HepG2 (cell line): ENCODE measurements at regions not wholly inside any gene's neighbourhood (a gene's known extent, or its start where the extent isn't known, plus 50 kb on each side); places are given as distances from the start of the nearest gene placed in this dataset.

Experiments used
- ATAC-seq: fragments of 200-7000 bp; cut with Tn5 transposase; 3 replicates; pipeline ENCODE4 v1.9.1; 2020; ENCODE audit warnings: mild to moderate bottlenecking, moderate library complexity
- BruUV-seq: library from RNA; stranded (reverse); fragments of 400-500 nt; replicated peaks from 2 replicates; lab custom pipeline; 2021; lab: Mats Ljungman, UMichigan
- CTCF ChIA-PET: fragments of 300-600 bp; formaldehyde crosslinking; extraction: SDS; loops from one replicate; lab custom pipeline; 2021; ENCODE audit warnings: low total read pairs, inconsistent platforms, low intra/inter-chr PET ratio; lab: Yijun Ruan, JAX
- POLR2A ChIA-PET: fragments of 350-600 bp; sonication (Branson Sonifier 250); formaldehyde crosslinking; loops from one replicate; lab custom pipeline; 2020; ENCODE audit warnings: antibody characterized with exemption, inconsistent platforms; lab: Yijun Ruan, JAX
- DNase-seq: peaks from one replicate; pipeline ENCODE4 v3.0.0-alpha.2; 2015; ENCODE audit warnings: low spot score
- FAIRE-seq: peaks from 3 replicates; lab custom pipeline; 2011; peaks lifted over from hg19 to GRCh38; lab: Jason Lieb, UNC
- H2AFZ ChIP-seq: one replicate; pipeline ENCODE4 v1.6.1; 2011; ENCODE audit warnings: low read length, inconsistent platforms
- H3K27ac ChIP-seq: fragments of 300-600 bp; 3 replicates; pipeline ENCODE4 v1.8.0; 2011; ENCODE audit warnings: mixed run types, mild to moderate bottlenecking, mixed read lengths, low read length, inconsistent platforms; ENCODE audit not compliant: insufficient read depth; ENCODE audit errors: extremely low read length
- H3K27me3 ChIP-seq, 2 experiments: fragments of 200-600 bp in 1 of 2; 2 replicates in 1 of 2; 3 replicates in 1 of 2; pipeline versions ENCODE4 v1.6.0 to v1.8.0; 2011; ENCODE audit warnings: low read length in 2 of 2, mild to moderate bottlenecking in 2 of 2, moderate library complexity in 2 of 2, inconsistent platforms in 1 of 2; ENCODE audit not compliant: insufficient read depth in 2 of 2, control insufficient read depth in 1 of 2
- H3K36me3 ChIP-seq, 2 experiments: fragments of 200-600 bp in 1 of 2; replicated peaks in 1 of 2; 2 replicates in 1 of 2; 3 replicates in 1 of 2; pipeline versions ENCODE4 v1.5.1 to v1.8.0; 2011; ENCODE audit warnings: low read length in 2 of 2, inconsistent platforms in 1 of 2; ENCODE audit not compliant: insufficient read depth in 2 of 2, control insufficient read depth in 1 of 2
- H3K4me1 ChIP-seq: 2 replicates; pipeline ENCODE4 v1.5.1; 2012; ENCODE audit warnings: low read length, inconsistent platforms; ENCODE audit not compliant: insufficient read depth
- H3K4me2 ChIP-seq: 2 replicates; pipeline ENCODE4 v1.6.0; 2011; ENCODE audit warnings: low read depth, low read length, inconsistent platforms
- H3K4me3 ChIP-seq, 3 experiments: fragments of 200-600 bp in 1 of 3; sonication (generic), shearing (Covaris generic) in 1 of 3; replicated peaks in 1 of 3; 2 replicates each; pipeline ENCODE4 v1.5.1; 2011 to 2016; ENCODE audit warnings: low read length in 3 of 3, inconsistent platforms in 2 of 3, low read depth in 2 of 3, mild to moderate bottlenecking in 2 of 3, control low read depth in 1 of 3, mixed read lengths in 1 of 3; ENCODE audit not compliant: insufficient read depth in 1 of 3
- H3K79me2 ChIP-seq: one replicate; pipeline ENCODE4 v1.6.1; 2011; ENCODE audit warnings: low read length, inconsistent platforms; ENCODE audit not compliant: insufficient read depth
- H3K9ac ChIP-seq: 2 replicates; pipeline ENCODE4 v1.6.0; 2011; ENCODE audit warnings: mild to moderate bottlenecking, low read depth, low read length, inconsistent platforms; ENCODE audit not compliant: insufficient read depth
- H3K9me3 ChIP-seq: 2 replicates; pipeline ENCODE4 v1.5.1; 2012; ENCODE audit warnings: mild to moderate bottlenecking, low read length
- H4K20me1 ChIP-seq: 2 replicates; pipeline ENCODE4 v1.6.0; 2011; ENCODE audit warnings: inconsistent platforms, mild to moderate bottlenecking, low read length, moderate library complexity; ENCODE audit not compliant: insufficient read depth
- ARID2 ChIP-seq: sonication (generic); formaldehyde crosslinking; IDR thresholded peaks from 2 replicates; pipeline ENCODE4 v1.8.1; 2022; ENCODE audit warnings: mild to moderate bottlenecking, missing genetic modification reagents, borderline replicate concordance
- CEBPG ChIP-seq: IDR thresholded peaks from 2 replicates; pipeline ENCODE4 v1.6.1; 2016
- DPF2 ChIP-seq: sonication (generic); formaldehyde crosslinking; IDR thresholded peaks from 2 replicates; pipeline ENCODE4 v1.4.0; 2020; ENCODE audit warnings: mild to moderate bottlenecking, low read depth, missing genetic modification reagents, borderline replicate concordance
- ESRRA ChIP-seq: sonication (generic); formaldehyde crosslinking; IDR thresholded peaks from 2 replicates; pipeline ENCODE4 v1.5.1; 2020; ENCODE audit warnings: mild to moderate bottlenecking, low read depth, missing genetic modification reagents
- HOXD1 ChIP-seq: sonication (generic); formaldehyde crosslinking; IDR thresholded peaks from 2 replicates; pipeline ENCODE4 v1.5.0; 2020; ENCODE audit warnings: missing genetic modification reagents
- MAFF ChIP-seq: IDR thresholded peaks from 2 replicates; pipeline ENCODE4 v1.6.1; 2011; ENCODE audit warnings: low read depth, low read length, improper control_type of control experiment
- MAFK ChIP-seq, 2 experiments: IDR thresholded peaks in 1 of 2; conservative IDR thresholded peaks in 1 of 2; 2 replicates each; pipeline ENCODE4 v1.6.1; 2011; ENCODE audit warnings: improper control_type of control experiment in 2 of 2, low read length in 2 of 2
- MLLT10 ChIP-seq: sonication (generic); formaldehyde crosslinking; IDR thresholded peaks from 2 replicates; pipeline ENCODE4 v1.4.0; 2020; ENCODE audit warnings: missing genetic modification reagents
- NONO ChIP-seq, 2 experiments: fragments of 450-650 bp in 1 of 2; sonication (generic) in 1 of 2; formaldehyde crosslinking in 1 of 2; IDR thresholded peaks in 1 of 2; conservative IDR thresholded peaks in 1 of 2; 2 replicates each; pipeline versions ENCODE4 v1.6.1 to v1.8.0; 2017 to 2022; ENCODE audit warnings: mild to moderate bottlenecking in 1 of 2, missing genetic modification reagents in 1 of 2, moderate library complexity in 1 of 2
- NRL ChIP-seq: sonication (generic); formaldehyde crosslinking; IDR thresholded peaks from 2 replicates; pipeline ENCODE4 v1.5.0; 2020; ENCODE audit warnings: missing genetic modification reagents, mild to moderate bottlenecking, moderate library complexity, borderline replicate concordance
- PTBP1 ChIP-seq: fragments of 200-400 bp; formaldehyde crosslinking; IDR thresholded peaks from 2 replicates; pipeline ENCODE4 v1.6.1; 2018; ENCODE audit warnings: low read length, low read depth; ENCODE audit not compliant: poor library complexity, severe bottlenecking
- SRY ChIP-seq: sonication (generic); formaldehyde crosslinking; IDR thresholded peaks from 2 replicates; pipeline ENCODE4 v1.8.0; 2022; ENCODE audit warnings: mild to moderate bottlenecking, missing genetic modification reagents
- ZNF251 ChIP-seq: sonication (generic); formaldehyde crosslinking; IDR thresholded peaks from 2 replicates; pipeline ENCODE4 v1.9.0; 2021; ENCODE audit warnings: mild to moderate bottlenecking, missing genetic modification reagents
- ZNF672 ChIP-seq: sonication (generic); formaldehyde crosslinking; IDR thresholded peaks from 2 replicates; pipeline ENCODE4 v1.8.1; 2022; ENCODE audit warnings: missing genetic modification reagents
- ZNF766 ChIP-seq: sonication (generic); formaldehyde crosslinking; IDR thresholded peaks from 2 replicates; pipeline ENCODE4 v1.5.0; 2020; ENCODE audit warnings: missing genetic modification reagents, borderline replicate concordance
- ZNF784 ChIP-seq: sonication (generic); formaldehyde crosslinking; IDR thresholded peaks from 2 replicates; pipeline ENCODE4 v1.5.1; 2020; ENCODE audit warnings: missing genetic modification reagents, mild to moderate bottlenecking, borderline replicate concordance
- ZSCAN9 ChIP-seq: IDR thresholded peaks from 2 replicates; pipeline ENCODE4 v1.6.1; 2016; ENCODE audit warnings: borderline replicate concordance
- WGBS: methylation state at CpG from one replicate; pipeline ENCODE4 v1.1.6; 2017; ENCODE audit warnings: low lambda C conversion rate; 5-methylcytosine and 5-hydroxymethylcytosine counted together
- in situ Hi-C: cut with HindIII; loops from 2 replicates; pipeline ENCODE4 v1.10.0; 2017; ENCODE audit warnings: low pct_unique_long_range_greater_than_20kb; ENCODE audit not compliant: extremely low pct_ligation_motif_present
- intact Hi-C: fragments of 100-400 bp; cut with micrococcal nuclease; formaldehyde crosslinking; loops from one replicate; pipeline ENCODE4 v1.10.0; 2022; ENCODE audit not compliant: unreplicated experiment
- TF ChIP-seq, protein P1 (sequence below), 2 experiments: sonication (generic) in 1 of 2; formaldehyde crosslinking in 1 of 2; IDR thresholded peaks; 2 replicates each; pipeline versions ENCODE4 v1.5.1 to v1.6.1; 2011 to 2020; ENCODE audit warnings: borderline replicate concordance in 1 of 2, low read depth in 1 of 2, low read length in 1 of 2, mild to moderate bottlenecking in 1 of 2, missing genetic modification reagents in 1 of 2, moderate library complexity in 1 of 2

GRCh38 chr3:148184798-148185197 lies 512.9 kb upstream of the AGTR1 start:
- no peaks in the 10 kb centered on the region for H3K79me2 ChIP-seq
- no peak for ATAC-seq
- no peaks in the 10 kb centered on the region for H3K36me3 ChIP-seq
- no peaks in the 10 kb centered on the region for H3K4me1 ChIP-seq
- H4K20me1 ChIP-seq, result no peaks in the 10 kb centered on the region
- H3K27me3 ChIP-seq, result no peaks in the 10 kb centered on the region
- intact Hi-C loops (no loop called here), in situ Hi-C loops (no loop called here)
- ChIA-PET POLR2A (no interaction called here), CTCF (no interaction called here)
- WGBS, result 0% methylated on average over 1 of the region's 1 CpG
- no peak overlapping the region for H2AFZ ChIP-seq
- DNase-seq, result no peak
- no peaks in the 10 kb centered on the region for H3K9me3 ChIP-seq
- no TSS peak for BruUV-seq
- no peak overlapping the region for H3K4me2 ChIP-seq
- no peak overlapping the region for H3K9ac ChIP-seq
- no peak overlapping the region for H3K4me3 ChIP-seq
- no peak for FAIRE-seq
- H3K27ac ChIP-seq, result no peak overlapping the region
- no peak for TF ChIP-seq ZNF251
- peak; percentile 62 for TF ChIP-seq MAFF
- TF ChIP-seq NRL, result no peak
- peak; percentile 64 to 76 for TF ChIP-seq MAFK (conservative IDR thresholded peaks at IDR 0.05 in 1 of 2, IDR thresholded peaks at IDR 0.05 in 1 of 2; ENCODE audit: low read length in 2 of 2)

DNA sequence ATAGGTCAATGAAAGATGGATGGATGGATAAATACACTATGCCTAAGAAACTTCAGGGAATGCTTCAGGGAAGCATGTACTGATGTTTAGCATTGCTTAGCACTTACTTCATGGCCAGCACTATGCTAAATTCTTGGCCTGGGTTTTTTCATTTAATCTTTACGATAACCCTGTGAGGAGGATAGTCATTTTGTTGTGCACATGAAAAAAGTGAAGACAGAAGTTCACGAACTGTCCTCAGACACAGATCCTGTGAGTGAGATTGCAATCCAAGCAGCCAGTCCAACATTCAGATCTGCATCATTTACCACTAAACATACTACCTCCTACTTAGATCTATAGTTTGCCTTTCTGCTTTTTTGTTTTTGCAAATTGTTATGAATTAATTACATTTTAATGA lies 510.8 kb upstream of the AGTR1 start:
- Histone ChIP-seq H2AFZ (no peak overlapping the region), H3K36me3 (no peaks in the 10 kb centered on the region), H3K4me1 (no peaks in the 10 kb centered on the region), H4K20me1 (no peaks in the 10 kb centered on the region), H3K79me2 (no peaks in the 10 kb centered on the region), H3K4me2 (no peak overlapping the region), H3K4me3 (no peak overlapping the region), H3K9ac (no peak overlapping the region), H3K27ac (no peak overlapping the region), H3K9me3 (no peaks in the 10 kb centered on the region), H3K27me3 (no peaks in the 10 kb centered on the region)
- no TSS peak for BruUV-seq
- 4% methylated on average over 2 of the region's 2 CpGs for WGBS
- POLR2A ChIA-PET, result no interaction called here
- CTCF ChIA-PET, result no interaction called here
- FAIRE-seq, result no peak
- no peak for DNase-seq
- ATAC-seq, result no peak
- in situ Hi-C loops, result no loop called here
- intact Hi-C loops, result no loop called here
- no peak for TF ChIP-seq NONO (IDR thresholded peaks at IDR 0.05)
- TF ChIP-seq NONO (CRISPR knock-in tag; conservative IDR thresholded peaks at IDR 0.05), result no peak
- no peak for TF ChIP-seq ZSCAN9 (CRISPR knock-in tag)
- no peak for TF ChIP-seq ZNF672 (CRISPR knock-in tag)
- no peak for TF ChIP-seq ZNF766
- TF ChIP-seq SRY (CRISPR knock-in tag), result no peak
- TF ChIP-seq PTBP1, result no peak
- no peak for TF ChIP-seq DPF2
- no peak for TF ChIP-seq MLLT10 (CRISPR knock-in tag)
- no peak for TF ChIP-seq HOXD1 (CRISPR knock-in tag)
- TF ChIP-seq CEBPG, result no peak
- TF ChIP-seq ZNF784 (CRISPR knock-in tag), result no peak
- TF ChIP-seq, protein P1, sequence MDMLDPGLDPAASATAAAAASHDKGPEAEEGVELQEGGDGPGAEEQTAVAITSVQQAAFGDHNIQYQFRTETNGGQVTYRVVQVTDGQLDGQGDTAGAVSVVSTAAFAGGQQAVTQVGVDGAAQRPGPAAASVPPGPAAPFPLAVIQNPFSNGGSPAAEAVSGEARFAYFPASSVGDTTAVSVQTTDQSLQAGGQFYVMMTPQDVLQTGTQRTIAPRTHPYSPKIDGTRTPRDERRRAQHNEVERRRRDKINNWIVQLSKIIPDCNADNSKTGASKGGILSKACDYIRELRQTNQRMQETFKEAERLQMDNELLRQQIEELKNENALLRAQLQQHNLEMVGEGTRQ (IDR thresholded peaks at IDR 0.05; ENCODE audit: low read depth, low read length), result no peak
- TF ChIP-seq, protein P1 (CRISPR knock-in tag; IDR thresholded peaks at IDR 0.05; ENCODE audit: borderline replicate concordance), result no peak
- TF ChIP-seq ESRRA (CRISPR knock-in tag), result no peak
- TF ChIP-seq ARID2 (CRISPR knock-in tag), result no peak
